A673 (cell line): ENCODE measurements at regions not wholly inside any gene's neighbourhood (a gene's known extent, or its start where the extent isn't known, plus 50 kb on each side); places are given as distances from the start of the nearest gene placed in this dataset.

ENCODE experiments used
- BruUV-seq: library from RNA; stranded (reverse); fragments of 400-500 nt; replicated peaks from 2 replicates; lab custom pipeline; 2021; lab: Mats Ljungman, UMichigan
- CTCF ChIA-PET: fragments of 300-600 bp; sonication (Branson Sonifier 250); formaldehyde crosslinking; loops from one replicate; lab custom pipeline; 2022; ENCODE audit warnings: antibody characterized with exemption; lab: Charles Lee
- POLR2A ChIA-PET: fragments of 300-600 bp; sonication (Branson Sonifier 250); formaldehyde crosslinking; loops from one replicate; lab custom pipeline; 2022; ENCODE audit warnings: antibody characterized with exemption; ENCODE audit not compliant: low non-redundant PET; lab: Charles Lee
- DNase-seq: peaks from one replicate; pipeline ENCODE4 v3.0.0-alpha.2; 2015; ENCODE audit warnings: low spot score
- H3K27ac ChIP-seq: fragments of 200-600 bp; sonication (generic); 2 replicates; pipeline ENCODE4 v1.5.1; 2016; ENCODE audit warnings: mixed run types, low read depth, mild to moderate bottlenecking, mixed read lengths, antibody characterized with exemption, low read length; ENCODE audit not compliant: poor library complexity, severe bottlenecking
- H3K27me3 ChIP-seq: fragments of 200-600 bp; sonication (generic); replicated peaks from 2 replicates; pipeline ENCODE4 v1.6.1; 2017; ENCODE audit warnings: mixed run types, low read depth, mild to moderate bottlenecking, mixed read lengths, antibody characterized with exemption, low read length; ENCODE audit not compliant: insufficient read depth, poor library complexity
- H3K36me3 ChIP-seq: fragments of 200-600 bp; sonication (generic); 2 replicates; pipeline ENCODE4 v1.6.1; 2016; ENCODE audit warnings: mixed run types, mild to moderate bottlenecking, mixed read lengths, antibody characterized with exemption, low read length; ENCODE audit not compliant: insufficient read depth, poor library complexity, severe bottlenecking
- H3K4me1 ChIP-seq: fragments of 200-600 bp; sonication (generic); 2 replicates; pipeline ENCODE4 v1.6.1; 2017; ENCODE audit warnings: mixed run types, mild to moderate bottlenecking, mixed read lengths, antibody characterized with exemption, low read length; ENCODE audit not compliant: insufficient read depth, poor library complexity, severe bottlenecking
- H3K4me3 ChIP-seq: fragments of 200-600 bp; sonication (generic); 2 replicates; pipeline ENCODE4 v1.5.1; 2016; ENCODE audit warnings: low read depth, mixed run types, mild to moderate bottlenecking, mixed read lengths, low read length; ENCODE audit not compliant: poor library complexity, severe bottlenecking
- H3K9me3 ChIP-seq: fragments of 200-600 bp; sonication (generic); 2 replicates; pipeline ENCODE4 v1.6.1; 2016; ENCODE audit warnings: mixed run types, low read depth, mild to moderate bottlenecking, mixed read lengths, antibody characterized with exemption, low read length; ENCODE audit not compliant: poor library complexity, severe bottlenecking
- EZH2 ChIP-seq: fragments of 200-600 bp; sonication (generic); IDR thresholded peaks from 2 replicates; pipeline ENCODE4 v1.6.1; 2017; ENCODE audit warnings: borderline replicate concordance, low read depth, mild to moderate bottlenecking, mixed read lengths, antibody characterized with exemption, low read length; ENCODE audit not compliant: poor library complexity, severe bottlenecking
- intact Hi-C: fragments of 100-400 bp; cut with micrococcal nuclease; formaldehyde crosslinking; loops from one replicate; pipeline ENCODE4 v1.10.0; 2022; ENCODE audit not compliant: unreplicated experiment
- TF ChIP-seq, protein P1 (sequence below): fragments of 300-800, 200-600 bp; sonication (generic); conservative IDR thresholded peaks from 2 replicates; pipeline ENCODE4 v1.5.1; 2017; ENCODE audit warnings: low read depth, mild to moderate bottlenecking, antibody characterized with exemption, low read length, moderate library complexity, mixed read lengths

DNA sequence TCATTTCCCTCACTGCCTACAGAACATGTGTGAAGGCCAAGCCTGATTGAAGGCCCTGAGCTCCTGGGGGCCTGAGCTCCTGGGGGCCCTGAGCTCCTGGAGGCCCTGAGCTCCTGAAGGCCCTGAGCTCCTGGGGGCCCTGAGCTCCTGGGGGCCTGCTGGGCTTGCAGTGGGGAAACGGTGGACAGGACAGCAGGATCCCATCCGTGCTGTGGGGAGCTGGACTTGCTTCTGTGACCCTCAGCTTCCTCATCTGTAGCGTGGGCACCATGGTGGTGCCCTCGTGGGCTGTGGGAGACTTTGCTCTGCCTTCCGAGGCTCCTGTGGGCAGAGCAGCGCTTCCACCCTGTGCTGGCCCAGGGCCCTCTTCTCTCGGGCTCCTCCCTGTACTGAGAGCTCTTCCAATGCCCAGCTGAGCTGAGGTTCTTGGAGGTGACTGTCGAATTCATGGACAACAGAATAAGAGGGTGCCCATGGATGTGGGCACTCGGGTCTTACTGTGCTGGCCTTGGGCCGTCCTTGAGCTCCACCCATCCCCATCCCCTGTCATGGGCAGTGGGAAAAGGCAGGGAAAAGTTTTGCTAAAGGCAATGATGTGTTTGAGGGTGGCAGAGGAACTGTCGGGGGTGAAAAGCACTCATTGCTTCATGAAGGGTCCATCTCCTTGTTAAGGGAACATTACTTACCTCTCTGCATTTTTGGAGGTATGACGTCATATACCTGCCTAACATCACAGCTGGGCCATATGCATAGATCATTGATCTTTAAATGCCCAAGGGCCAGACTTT, 786.7 kb downstream of the TBC1D22A start:
- Histone ChIP-seq H3K9me3 (no peaks in the 10 kb centered on the region), H3K4me1 (no peaks in the 10 kb centered on the region), H3K36me3 (no peaks in the 10 kb centered on the region), H3K27ac (no peak overlapping the region), H3K27me3 (peaks cover 18% of the 10 kb centered on the region), H3K4me3 (no peak overlapping the region)
- TF ChIP-seq EZH2: no peak
- TF ChIP-seq, protein P1, sequence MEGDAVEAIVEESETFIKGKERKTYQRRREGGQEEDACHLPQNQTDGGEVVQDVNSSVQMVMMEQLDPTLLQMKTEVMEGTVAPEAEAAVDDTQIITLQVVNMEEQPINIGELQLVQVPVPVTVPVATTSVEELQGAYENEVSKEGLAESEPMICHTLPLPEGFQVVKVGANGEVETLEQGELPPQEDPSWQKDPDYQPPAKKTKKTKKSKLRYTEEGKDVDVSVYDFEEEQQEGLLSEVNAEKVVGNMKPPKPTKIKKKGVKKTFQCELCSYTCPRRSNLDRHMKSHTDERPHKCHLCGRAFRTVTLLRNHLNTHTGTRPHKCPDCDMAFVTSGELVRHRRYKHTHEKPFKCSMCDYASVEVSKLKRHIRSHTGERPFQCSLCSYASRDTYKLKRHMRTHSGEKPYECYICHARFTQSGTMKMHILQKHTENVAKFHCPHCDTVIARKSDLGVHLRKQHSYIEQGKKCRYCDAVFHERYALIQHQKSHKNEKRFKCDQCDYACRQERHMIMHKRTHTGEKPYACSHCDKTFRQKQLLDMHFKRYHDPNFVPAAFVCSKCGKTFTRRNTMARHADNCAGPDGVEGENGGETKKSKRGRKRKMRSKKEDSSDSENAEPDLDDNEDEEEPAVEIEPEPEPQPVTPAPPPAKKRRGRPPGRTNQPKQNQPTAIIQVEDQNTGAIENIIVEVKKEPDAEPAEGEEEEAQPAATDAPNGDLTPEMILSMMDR: no peak
- ChIA-PET CTCF (no interaction called here), POLR2A (no interaction called here)
- no TSS peak for BruUV-seq
- intact Hi-C loops: no loop called here
- DNase-seq: no peak

DNA sequence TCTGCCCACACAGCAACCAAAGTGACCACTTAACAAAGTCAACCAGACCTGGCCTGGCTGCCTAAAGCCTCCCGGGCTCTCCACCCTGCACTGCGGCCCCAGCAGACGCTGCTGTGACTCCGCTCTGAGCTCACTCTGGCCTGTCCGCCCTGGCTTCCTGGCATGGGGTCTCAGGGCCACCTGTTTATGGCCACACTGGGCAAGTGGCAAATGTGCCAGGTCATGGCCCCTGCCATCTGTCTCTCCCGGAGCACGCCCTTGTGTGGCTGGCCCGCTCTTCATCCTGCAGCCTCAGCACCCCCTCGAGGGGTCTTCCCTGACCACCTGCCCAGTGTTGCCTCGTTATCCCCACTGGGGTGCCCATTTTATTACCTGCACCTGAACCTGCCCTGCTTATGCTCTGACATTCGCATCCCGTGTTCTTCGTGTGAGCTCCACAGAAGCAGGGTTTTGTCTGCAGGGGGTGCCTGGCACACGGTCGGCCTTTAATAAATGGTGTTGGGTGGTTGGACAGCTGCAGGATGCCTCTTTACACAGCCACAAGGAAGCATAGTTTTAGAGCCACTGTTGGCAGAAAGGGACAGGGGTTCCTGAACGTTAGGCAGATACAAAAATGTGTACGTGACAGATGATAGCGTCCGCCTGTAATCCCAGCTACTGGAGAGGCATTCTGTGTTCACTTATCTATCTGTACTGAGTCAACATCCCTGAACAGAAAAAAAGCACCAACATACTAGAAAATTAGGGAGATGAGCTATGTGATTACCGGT, 785.6 kb downstream of the TBC1D22A start:
- no peak overlapping the region for H3K4me3 ChIP-seq
- intact Hi-C loops: no loop called here
- TF ChIP-seq, protein P1: no peak
- TF ChIP-seq EZH2: no peak
- CTCF ChIA-PET: no interaction called here
- no peaks in the 10 kb centered on the region for H3K4me1 ChIP-seq
- no peaks in the 10 kb centered on the region for H3K36me3 ChIP-seq
- H3K9me3 ChIP-seq: no peaks in the 10 kb centered on the region
- POLR2A ChIA-PET: no interaction called here
- DNase-seq: no peak
- H3K27me3 ChIP-seq: peaks cover 18% of the 10 kb centered on the region
- BruUV-seq: no TSS peak
- no peak overlapping the region for H3K27ac ChIP-seq

DNA sequence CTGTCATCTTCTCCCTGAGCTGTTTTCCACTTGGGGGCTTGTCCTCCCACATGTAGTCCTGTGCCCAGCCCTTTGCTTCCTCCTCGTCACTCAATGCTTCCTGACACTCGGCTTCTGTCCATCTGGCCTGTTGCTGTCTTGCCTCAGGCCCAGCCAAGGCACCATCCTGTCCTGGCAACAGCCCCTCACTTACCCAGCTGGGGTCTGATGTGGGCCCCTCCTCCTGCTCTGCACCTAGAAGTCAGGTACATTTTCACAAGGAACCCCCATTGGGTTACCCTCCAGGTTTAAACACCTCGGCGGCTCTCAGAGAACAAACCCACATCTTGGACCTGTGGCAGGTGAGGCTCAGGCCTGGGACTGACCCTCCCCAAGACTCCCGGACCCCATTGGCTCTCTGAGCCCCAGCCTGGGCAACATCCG, 784.8 kb downstream of the TBC1D22A start:
- ChIA-PET CTCF (no interaction called here), POLR2A (no interaction called here)
- Histone ChIP-seq H3K4me3 (no peak overlapping the region), H3K36me3 (no peaks in the 10 kb centered on the region), H3K9me3 (no peaks in the 10 kb centered on the region), H3K27me3 (peaks cover 17% of the 10 kb centered on the region), H3K4me1 (no peaks in the 10 kb centered on the region), H3K27ac (no peak overlapping the region)
- intact Hi-C loops: no loop called here
- TF ChIP-seq, protein P1: no peak
- no peak for TF ChIP-seq EZH2
- no TSS peak for BruUV-seq
- DNase-seq: no peak
